ENCODE measurements at regions not wholly inside any gene's neighbourhood (a gene's known extent, or its start where the extent isn't known, plus 50 kb on each side); places are given as distances from the start of the nearest gene placed in this dataset.

DNA sequence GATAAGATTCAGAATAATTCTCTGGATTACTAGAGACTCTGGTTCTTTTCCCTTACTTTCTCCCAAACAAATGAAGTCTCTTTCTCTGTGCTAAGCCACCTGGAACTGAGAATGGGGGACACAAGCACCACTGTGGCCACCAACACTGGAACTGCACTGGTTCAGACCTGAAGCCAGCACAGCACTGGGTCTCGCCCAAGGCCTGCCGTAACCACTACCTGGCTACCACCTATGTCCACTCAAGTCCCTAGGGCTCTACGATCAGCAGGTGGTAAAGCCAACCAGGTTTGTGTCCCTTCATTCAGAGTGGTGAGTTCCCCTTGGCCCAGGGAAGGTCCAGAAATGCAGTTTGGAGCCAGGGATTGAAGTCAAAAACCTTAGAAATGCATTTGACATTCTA lies 626.2 kb downstream of the DIAPH3 start:
- intact Hi-C loops (cut with micrococcal nuclease): no loop called here
- Mint-ChIP-seq H3K27me3 (peaks cover 2% of the 10 kb centered on the region), H3K9me3 (no peaks in the 10 kb centered on the region), H3K4me1 (ENCODE audit: low read depth) (no peaks in the 10 kb centered on the region), H3K27ac (no peak overlapping the region), H3K4me3 (no peak overlapping the region), H3K36me3 (ENCODE audit: low read depth) (no peaks in the 10 kb centered on the region)
- ChIA-PET POLR2A (no interaction called here), CTCF (no interaction called here)
- DNase-seq (no peak), ATAC-seq (no peak)
- TF ChIP-seq CTCF (IDR thresholded peaks at IDR 0.05): no peak

- no peak overlapping the region for H3K27ac Mint-ChIP-seq
- H3K9me3 Mint-ChIP-seq: no peaks in the 10 kb centered on the region
- intact Hi-C loops (cut with micrococcal nuclease): no loop called here
- H3K36me3 Mint-ChIP-seq (ENCODE audit: low read depth): no peaks in the 10 kb centered on the region
- ATAC-seq (no peak), DNase-seq (no peak)
- H3K27me3 Mint-ChIP-seq: peaks cover 2% of the 10 kb centered on the region
- no peak overlapping the region for H3K4me3 Mint-ChIP-seq
- no peaks in the 10 kb centered on the region for H3K4me1 Mint-ChIP-seq (ENCODE audit: low read depth)
- ChIA-PET POLR2A (no interaction called here), CTCF (interaction anchor here (1.1 kb wide), 1 partner anchor 61 kb away, joined by 3 read pairs; no protein-coding TSS in a partner anchor)
- TF ChIP-seq CTCF (IDR thresholded peaks at IDR 0.05): no peak
Measured at GRCh38 chr13:59538512-59538911, 625.2 kb downstream of the DIAPH3 start.

DNA sequence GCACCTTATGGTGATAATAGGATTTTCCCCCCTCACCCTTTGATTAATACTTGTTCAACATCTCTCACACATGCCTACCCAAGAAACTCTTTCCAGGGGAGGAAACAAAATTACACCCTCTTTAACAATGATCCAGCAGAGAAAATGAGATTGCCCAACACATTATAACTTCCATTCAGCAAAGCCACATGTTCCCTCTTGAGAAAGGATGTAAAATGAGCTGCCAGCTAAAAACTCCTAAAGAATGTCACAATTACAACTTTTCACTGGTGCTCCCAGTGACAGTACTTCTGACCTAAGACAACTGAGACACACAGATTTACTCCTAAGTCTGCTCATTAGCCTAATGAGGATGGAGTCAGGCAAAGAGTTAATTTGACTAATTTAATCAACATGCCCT lies 621.4 kb downstream of the DIAPH3 start:
- Mint-ChIP-seq H3K4me3 (no peak overlapping the region), H3K9me3 (no peaks in the 10 kb centered on the region), H3K27ac (no peak overlapping the region), H3K27me3 (peaks cover 6% of the 10 kb centered on the region), H3K36me3 (ENCODE audit: low read depth) (no peaks in the 10 kb centered on the region), H3K4me1 (ENCODE audit: low read depth) (no peaks in the 10 kb centered on the region)
- no peak for ATAC-seq
- intact Hi-C loops (cut with micrococcal nuclease): no loop called here
- ChIA-PET CTCF (no interaction called here), POLR2A (no interaction called here)
- DNase-seq: no peak
- no peak for TF ChIP-seq CTCF (IDR thresholded peaks at IDR 0.05)

GRCh38 chr13:59543418-59543817 lies 620.3 kb downstream of the DIAPH3 start:
- DNase-seq: no peak

DNA sequence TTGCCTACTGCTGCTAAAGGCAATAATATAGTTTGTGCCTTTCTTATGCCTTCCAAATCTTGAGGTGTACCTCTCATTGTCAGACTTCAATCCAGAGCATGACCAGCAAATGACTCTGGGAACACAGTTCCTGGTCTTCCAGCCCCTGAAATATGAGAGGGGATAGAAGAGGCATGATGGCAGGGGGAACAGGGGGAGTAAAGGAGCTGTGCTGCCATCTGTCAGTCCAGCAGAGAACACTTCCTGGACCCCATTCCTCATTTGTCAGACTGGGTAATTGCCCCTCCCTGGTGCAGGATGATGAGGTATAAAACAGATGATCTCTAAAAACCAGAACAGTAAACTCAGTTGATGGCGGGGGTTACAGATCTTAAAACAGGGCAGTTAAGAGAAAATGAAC lies 618.7 kb downstream of the DIAPH3 start:
- ATAC-seq (no peak), DNase-seq (no peak)
- no peak for TF ChIP-seq CTCF (IDR thresholded peaks at IDR 0.05)
- POLR2A ChIA-PET: no interaction called here
- Mint-ChIP-seq H3K27ac (no peak overlapping the region), H3K4me3 (no peak overlapping the region), H3K36me3 (ENCODE audit: low read depth) (no peaks in the 10 kb centered on the region), H3K27me3 (peaks cover 6% of the 10 kb centered on the region), H3K4me1 (ENCODE audit: low read depth) (no peaks in the 10 kb centered on the region), H3K9me3 (peaks cover 1% of the 10 kb centered on the region)
- intact Hi-C loops (cut with micrococcal nuclease): no loop called here
- CTCF ChIA-PET: interaction anchor here (1.0 kb wide), 1 partner anchor 362 kb away, joined by 3 read pairs; no protein-coding TSS in a partner anchor

More at GRCh38 chr13:59543418-59543817, 620.3 kb downstream of the DIAPH3 start:
- H3K27me3 Mint-ChIP-seq: peaks cover 6% of the 10 kb centered on the region
- no peak for ATAC-seq
- TF ChIP-seq CTCF (IDR thresholded peaks at IDR 0.05): no peak
- intact Hi-C loops (cut with micrococcal nuclease): no loop called here
- POLR2A ChIA-PET: no interaction called here
- H3K36me3 Mint-ChIP-seq (ENCODE audit: low read depth): no peaks in the 10 kb centered on the region
- H3K9me3 Mint-ChIP-seq: no peaks in the 10 kb centered on the region
- no peaks in the 10 kb centered on the region for H3K4me1 Mint-ChIP-seq (ENCODE audit: low read depth)
- CTCF ChIA-PET: no interaction called here
- no peak overlapping the region for H3K27ac Mint-ChIP-seq
- no peak overlapping the region for H3K4me3 Mint-ChIP-seq

Data from activated CD8-positive, alpha-beta T cell treated with anti-CD3 and anti-CD28 coated beads for 36 hours (primary cell).